HCT116 (cell line): ENCODE measurements at regions not wholly inside any gene's neighbourhood (a gene's known extent, or its start where the extent isn't known, plus 50 kb on each side); places are given as distances from the start of the nearest gene placed in this dataset.
"Not testable (repeated sequence)": the region's sequence is repeated elsewhere in the genome, so short reads cannot be mapped to it uniquely, and the experiment has no call there.

ENCODE experiments used
- ATAC-seq: fragments of 200-7000 bp; cut with Tn5 transposase; 2 replicates; pipeline ENCODE4 v1.9.1; 2020; ENCODE audit warnings: mild to moderate bottlenecking, moderate library complexity
- BruUV-seq: library from RNA; stranded (reverse); fragments of 400-500 nt; replicated peaks from 2 replicates; lab custom pipeline; 2021; lab: Mats Ljungman, UMichigan
- CTCF ChIA-PET: fragments of 300-600 bp; sonication (Branson Sonifier 250); formaldehyde crosslinking; loops from one replicate; lab custom pipeline; 2021; ENCODE audit warnings: antibody characterized with exemption; lab: Charles Lee
- POLR2A ChIA-PET: fragments of 300-600, 350-600 bp; sonication (Branson Sonifier 250); formaldehyde crosslinking; loops from one replicate; lab custom pipeline; 2021; ENCODE audit warnings: antibody characterized with exemption; lab: Charles Lee
- RAD21 ChIA-PET, 2 experiments: fragments of 300-600 bp; sonication (Branson Sonifier 250); formaldehyde crosslinking; loops; one replicate each; lab custom pipeline; 2023; ENCODE audit warnings: low total read pairs in 2 of 2; ENCODE audit not compliant: uncharacterized antibody in 2 of 2, unreplicated experiment in 2 of 2, low non-redundant PET in 1 of 2; lab: Charles Lee
- DNase-seq: peaks from one replicate; pipeline ENCODE4 v3.0.0-alpha.2; 2010; ENCODE audit warnings: low read depth, low spot score
- H2AFZ ChIP-seq: fragments of 200-600 bp; shearing (Covaris generic), sonication (generic); 2 replicates; pipeline ENCODE4 v1.6.1; 2017; ENCODE audit warnings: low read depth, mixed run types, mixed read lengths, antibody characterized with exemption, low read length; ENCODE audit not compliant: poor library complexity, severe bottlenecking
- H3K27ac ChIP-seq: 2 replicates; pipeline ENCODE4 v1.5.1; 2012; ENCODE audit warnings: low read depth, low read length
- H3K27me3 ChIP-seq: fragments of 200-600 bp; sonication (generic); 2 replicates; pipeline ENCODE4 v1.6.1; 2016; ENCODE audit warnings: mixed run types, low read length, mixed read lengths; ENCODE audit not compliant: insufficient read depth
- H3K36me3 ChIP-seq, 2 experiments: fragments of 200-500 bp in 1 of 2; fragments of 200-600 bp in 1 of 2; sonication (Bioruptor generic) in 1 of 2; sonication (generic) in 1 of 2; 2 replicates each; pipeline versions ENCODE4 v1.5.1 to v1.6.1; 2014 to 2016; ENCODE audit warnings: low read length in 2 of 2, inconsistent platforms in 1 of 2, mixed read lengths in 1 of 2, mixed run types in 1 of 2; ENCODE audit not compliant: insufficient read depth in 2 of 2, control insufficient read depth in 1 of 2
- H3K4me1 ChIP-seq, 2 experiments: fragments of 200-600 bp in 1 of 2; sonication (generic) in 1 of 2; 2 replicates each; pipeline versions ENCODE4 v1.5.1 to v1.6.1; 2012 to 2017; ENCODE audit warnings: low read length in 2 of 2, inconsistent platforms in 1 of 2, mild to moderate bottlenecking in 1 of 2, mixed read lengths in 1 of 2, mixed run types in 1 of 2, moderate library complexity in 1 of 2; ENCODE audit not compliant: insufficient read depth in 2 of 2, control insufficient read depth in 1 of 2
- H3K4me2 ChIP-seq: fragments of 200-600 bp; sonication (generic); 2 replicates; pipeline ENCODE4 v1.6.1; 2017; ENCODE audit warnings: mixed run types, low read length, mixed read lengths
- H3K4me3 ChIP-seq, 2 experiments: fragments of 200-600 bp in 1 of 2; sonication (generic) in 1 of 2; replicated peaks in 1 of 2; 2 replicates each; pipeline ENCODE4 v1.5.1; 2011 to 2016; ENCODE audit warnings: low read length in 2 of 2, control low read depth in 1 of 2, low read depth in 1 of 2, mild to moderate bottlenecking in 1 of 2, mixed read lengths in 1 of 2, mixed run types in 1 of 2
- H3K79me2 ChIP-seq: fragments of 200-600 bp; sonication (generic); 2 replicates; pipeline ENCODE4 v1.6.1; 2017; ENCODE audit warnings: mild to moderate bottlenecking, mixed run types, low read length, moderate library complexity, mixed read lengths; ENCODE audit not compliant: insufficient read depth
- H3K9ac ChIP-seq: fragments of 200-600 bp; sonication (generic); 2 replicates; pipeline ENCODE4 v1.6.1; 2016; ENCODE audit warnings: low read length, mixed read lengths
- H3K9me2 ChIP-seq: fragments of 200-600 bp; sonication (generic), shearing (Covaris generic); 2 replicates; pipeline ENCODE4 v1.6.1; 2017; ENCODE audit warnings: mixed run types, mild to moderate bottlenecking, moderate library complexity; ENCODE audit not compliant: insufficient read depth
- H3K9me3 ChIP-seq, 2 experiments: fragments of 200-500 bp in 1 of 2; fragments of 200-600 bp in 1 of 2; sonication (Bioruptor generic) in 1 of 2; sonication (generic) in 1 of 2; 2 replicates each; pipeline ENCODE4 v1.6.1; 2014 to 2017; ENCODE audit warnings: low read length in 2 of 2, mixed read lengths in 2 of 2, inconsistent platforms in 1 of 2, low read depth in 1 of 2, mild to moderate bottlenecking in 1 of 2, mixed run types in 1 of 2, moderate library complexity in 1 of 2; ENCODE audit not compliant: control insufficient read depth in 1 of 2, insufficient read depth in 1 of 2
- H4K20me1 ChIP-seq: fragments of 200-600 bp; sonication (generic), shearing (Covaris generic); 2 replicates; pipeline ENCODE4 v1.6.1; 2017; ENCODE audit warnings: mixed run types, mild to moderate bottlenecking, moderate library complexity; ENCODE audit not compliant: insufficient read depth
- EZH2phosphoT487 ChIP-seq: fragments of 200-600 bp; IDR thresholded peaks from 2 replicates; pipeline ENCODE4 v1.6.1; 2018; ENCODE audit warnings: antibody characterized with exemption, borderline replicate concordance
- FOSL1 ChIP-seq: IDR thresholded peaks from 2 replicates; pipeline ENCODE4 v1.6.1; 2012; ENCODE audit warnings: low read depth
- intact Hi-C: fragments of 100-400 bp; cut with micrococcal nuclease; formaldehyde crosslinking; loops from 2 replicates; pipeline ENCODE4 v1.10.0; 2022

DNA sequence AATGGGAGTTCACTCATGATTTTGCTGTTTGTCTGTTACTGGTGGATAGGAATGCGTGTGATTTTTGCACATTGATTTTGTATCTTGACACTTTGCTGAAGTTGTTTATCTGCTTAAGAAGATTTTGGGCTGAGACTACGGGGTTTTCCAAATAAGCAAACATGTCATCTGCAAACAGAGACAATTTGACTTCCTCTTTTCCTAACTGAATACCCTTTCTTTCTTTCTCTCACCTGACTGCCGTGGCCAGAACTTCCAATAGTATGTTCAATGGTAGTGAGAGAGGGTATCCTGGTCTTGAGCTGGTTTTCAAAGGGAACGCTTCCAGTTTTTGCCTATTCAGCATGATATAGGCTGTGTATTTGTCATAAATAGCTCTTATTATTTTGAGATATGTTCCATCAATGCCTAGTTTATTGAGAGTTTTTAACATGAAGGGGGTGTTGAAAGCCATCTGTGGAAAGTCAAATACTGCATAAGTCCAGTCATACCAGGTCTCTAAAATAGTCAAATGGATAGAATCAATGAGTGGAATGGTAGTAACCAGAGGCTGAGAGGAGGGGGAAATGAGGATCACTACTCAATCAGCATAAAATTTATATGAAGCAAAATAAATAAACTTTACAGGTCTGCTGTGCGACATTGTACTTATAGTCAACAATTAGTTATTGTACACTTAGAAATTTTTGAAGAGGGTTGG is 610.4 kb upstream of the ADGRB3 start:
- no peaks in the 10 kb centered on the region for H3K79me2 ChIP-seq
- CTCF ChIA-PET = no interaction called here
- H2AFZ ChIP-seq = no peak overlapping the region
- no peaks in the 10 kb centered on the region for H3K27me3 ChIP-seq
- H3K27ac ChIP-seq = no peak overlapping the region
- TF ChIP-seq FOSL1 = no peak
- no peak for TF ChIP-seq EZH2phosphoT487
- intact Hi-C loops = no loop called here
- H4K20me1 ChIP-seq = no peaks in the 10 kb centered on the region
- H3K4me1 ChIP-seq = no peaks in the 10 kb centered on the region
- H3K9ac ChIP-seq = no peak overlapping the region
- ATAC-seq (no peak), DNase-seq (no peak)
- RAD21 ChIA-PET = no interaction called here
- H3K4me3 ChIP-seq = no peak overlapping the region
- no peak overlapping the region for H3K4me2 ChIP-seq
- POLR2A ChIA-PET = no interaction called here
- H3K36me3 ChIP-seq = no peaks in the 10 kb centered on the region
- H3K9me2 ChIP-seq = no peaks in the 10 kb centered on the region
- BruUV-seq = no TSS peak
- H3K9me3 ChIP-seq = peaks cover 7 to 11% of the 10 kb centered on the region in 2 experiments; a peak in 2 of 4 replicates

DNA sequence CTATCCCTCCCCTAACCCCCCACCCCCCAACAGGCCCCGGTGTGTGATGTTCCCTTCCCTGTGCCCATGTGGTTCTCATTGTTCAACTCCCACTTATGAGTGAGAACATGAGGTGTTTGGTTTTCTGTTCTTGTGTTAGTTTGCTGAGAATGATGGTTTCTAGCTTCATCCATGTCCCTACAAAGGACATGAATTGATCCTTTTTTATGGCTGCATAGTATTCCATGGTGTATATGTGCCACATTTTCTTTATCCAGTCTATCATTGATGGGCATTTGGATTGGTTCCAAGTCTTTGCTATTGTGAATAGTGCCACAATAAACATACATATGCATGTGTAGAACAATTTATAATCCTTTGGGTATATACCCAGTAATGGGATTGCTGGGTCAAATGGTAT is 612.1 kb upstream of the ADGRB3 start:
- H2AFZ ChIP-seq, H3K4me1 ChIP-seq, ATAC-seq, CTCF ChIA-PET, RAD21 ChIA-PET, H3K9ac ChIP-seq, H3K27ac ChIP-seq, H3K4me2 ChIP-seq, H3K79me2 ChIP-seq, DNase-seq, H3K4me3 ChIP-seq, BruUV-seq, H3K27me3 ChIP-seq, H4K20me1 ChIP-seq, H3K36me3 ChIP-seq, intact Hi-C loops, POLR2A ChIA-PET, H3K9me2 ChIP-seq: not testable (repeated sequence)
- peaks cover 7 to 10% of the 10 kb centered on the region in 2 experiments; a peak in 3 of 4 replicates for H3K9me3 ChIP-seq
